ENCODE measurements at regions not wholly inside any gene's neighbourhood (a gene's known extent, or its start where the extent isn't known, plus 50 kb on each side); places are given as distances from the start of the nearest gene placed in this dataset.

GRCh38 chr22:48640890-48641841 is 1186.5 kb downstream of the BRD1 start:
- no peak for TF ChIP-seq PTBP1 (IDR thresholded peaks at IDR 0.05; ENCODE audit: low read depth, low read length, poor library complexity, severe bottlenecking)
- no peak for TF ChIP-seq SMC3 (IDR thresholded peaks at IDR 0.05; ENCODE audit: low read length)
- no peak for TF ChIP-seq POLR2A (IDR thresholded peaks at IDR 0.05; ENCODE audit: insufficient read depth in 1 of 2, low read depth in 2 of 2, low read length in 2 of 2)
- TF ChIP-seq ELK4 (CRISPR knock-in tag; IDR thresholded peaks at IDR 0.05; ENCODE audit: borderline replicate concordance) = no peak

All from HepG2 (cell line).